AG04449 (cell line): ENCODE measurements at regions not wholly inside any gene's neighbourhood (a gene's known extent, or its start where the extent isn't known, plus 50 kb on each side); places are given as distances from the start of the nearest gene placed in this dataset.

Experiments used
- CTCF ChIA-PET: fragments of 350-600 bp; formaldehyde crosslinking; extraction: SDS; loops from one replicate; lab custom pipeline; 2021; ENCODE audit warnings: antibody characterized with exemption; lab: Yijun Ruan, JAX
- POLR2A ChIA-PET: fragments of 400-600, 350-600 bp; formaldehyde crosslinking; extraction: SDS; loops from one replicate; lab custom pipeline; 2020; ENCODE audit warnings: antibody characterized with exemption, inconsistent platforms; lab: Yijun Ruan, JAX
- DNase-seq: peaks from one replicate; pipeline ENCODE4 v3.0.0-alpha.2; 2010; ENCODE audit warnings: low read depth, low spot score
- H3K4me3 ChIP-seq: 2 replicates; pipeline ENCODE4 v1.5.1; 2011; ENCODE audit warnings: low read depth, mild to moderate bottlenecking, control low read depth, low read length
- CTCF ChIP-seq: IDR thresholded peaks from one replicate; pipeline ENCODE4 v1.5.1; 2011; ENCODE audit warnings: mild to moderate bottlenecking, moderate library complexity, low read length, control low read depth, inconsistent platforms; ENCODE audit not compliant: insufficient read depth; ENCODE audit errors: missing control alignments

- H3K4me3 ChIP-seq: no peak overlapping the region
- POLR2A ChIA-PET: no interaction called here
- CTCF ChIA-PET: no interaction called here
- no peak for DNase-seq
- TF ChIP-seq CTCF: no peak
Measured at GRCh38 chr9:19732441-19732951, 56.3 kb downstream of the SLC24A2 start.

- DNase-seq: no peak
- ChIA-PET POLR2A (no interaction called here), CTCF (no interaction called here)
- no peak for TF ChIP-seq CTCF
- H3K4me3 ChIP-seq: no peak overlapping the region
Measured at GRCh38 chr9:19728101-19728500, 60.7 kb downstream of the SLC24A2 start.

- DNase-seq: no peak
- H3K4me3 ChIP-seq: no peak overlapping the region
- TF ChIP-seq CTCF: no peak
- POLR2A ChIA-PET: no interaction called here
- CTCF ChIA-PET: no interaction called here
Measured at GRCh38 chr9:19725970-19726369, 62.9 kb downstream of the SLC24A2 start.

GRCh38 chr9:19720377-19720776 lies 68.5 kb downstream of the SLC24A2 start:
- no peak overlapping the region for H3K4me3 ChIP-seq
- no peak for TF ChIP-seq CTCF
- POLR2A ChIA-PET: no interaction called here
- DNase-seq: no peak
- CTCF ChIA-PET: no interaction called here

GRCh38 chr9:19703702-19704101 lies 85.1 kb downstream of the SLC24A2 start:
- no peak for TF ChIP-seq CTCF
- no peak overlapping the region for H3K4me3 ChIP-seq
- ChIA-PET POLR2A (no interaction called here), CTCF (no interaction called here)
- no peak for DNase-seq

- DNase-seq: no peak
- POLR2A ChIA-PET: no interaction called here
- H3K4me3 ChIP-seq: no peak overlapping the region
- CTCF ChIA-PET: no interaction called here
- TF ChIP-seq CTCF: no peak
Measured at GRCh38 chr9:19701991-19702390, 86.8 kb downstream of the SLC24A2 start.
